ENCODE measurements at regions not wholly inside any gene's neighbourhood (a gene's known extent, or its start where the extent isn't known, plus 50 kb on each side); places are given as distances from the start of the nearest gene placed in this dataset.

- no peak for TF ChIP-seq EP300 (IDR thresholded peaks at IDR 0.05)
- TF ChIP-seq, protein P1, sequence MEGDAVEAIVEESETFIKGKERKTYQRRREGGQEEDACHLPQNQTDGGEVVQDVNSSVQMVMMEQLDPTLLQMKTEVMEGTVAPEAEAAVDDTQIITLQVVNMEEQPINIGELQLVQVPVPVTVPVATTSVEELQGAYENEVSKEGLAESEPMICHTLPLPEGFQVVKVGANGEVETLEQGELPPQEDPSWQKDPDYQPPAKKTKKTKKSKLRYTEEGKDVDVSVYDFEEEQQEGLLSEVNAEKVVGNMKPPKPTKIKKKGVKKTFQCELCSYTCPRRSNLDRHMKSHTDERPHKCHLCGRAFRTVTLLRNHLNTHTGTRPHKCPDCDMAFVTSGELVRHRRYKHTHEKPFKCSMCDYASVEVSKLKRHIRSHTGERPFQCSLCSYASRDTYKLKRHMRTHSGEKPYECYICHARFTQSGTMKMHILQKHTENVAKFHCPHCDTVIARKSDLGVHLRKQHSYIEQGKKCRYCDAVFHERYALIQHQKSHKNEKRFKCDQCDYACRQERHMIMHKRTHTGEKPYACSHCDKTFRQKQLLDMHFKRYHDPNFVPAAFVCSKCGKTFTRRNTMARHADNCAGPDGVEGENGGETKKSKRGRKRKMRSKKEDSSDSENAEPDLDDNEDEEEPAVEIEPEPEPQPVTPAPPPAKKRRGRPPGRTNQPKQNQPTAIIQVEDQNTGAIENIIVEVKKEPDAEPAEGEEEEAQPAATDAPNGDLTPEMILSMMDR (IDR thresholded peaks at IDR 0.05): no peak
These were observed 148.3 kb downstream of the GPX5 start for GRCh38 chr6:28673787-28674671.

All from upper lobe of left lung (tissue), 4 donors.